ENCODE measurements at regions not wholly inside any gene's neighbourhood (a gene's known extent, or its start where the extent isn't known, plus 50 kb on each side); places are given as distances from the start of the nearest gene placed in this dataset.

DNA sequence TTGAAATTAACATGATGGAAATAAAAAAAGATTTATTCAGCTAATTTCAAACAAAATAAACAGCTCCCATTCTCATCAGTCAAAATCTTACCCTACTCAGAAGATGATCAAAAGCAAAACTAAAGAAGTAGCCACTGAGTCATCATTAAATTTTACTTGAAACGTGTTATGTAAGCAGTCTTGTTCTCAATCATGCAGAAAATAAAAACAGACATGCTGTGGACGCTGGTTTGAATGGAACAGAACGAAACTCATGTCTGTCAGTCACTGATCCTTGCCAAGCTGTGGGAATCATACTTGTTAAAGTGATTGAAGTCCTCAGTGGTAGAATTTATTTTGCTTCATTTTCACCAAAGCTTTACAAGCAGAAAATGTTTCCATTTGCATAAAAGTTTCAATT, 77.2 kb upstream of the TLR3 start:
- H3K36me3 ChIP-seq (ENCODE audit: insufficient read depth, low read length) = no peaks in the 10 kb centered on the region
- H3K27me3 ChIP-seq (ENCODE audit: insufficient read depth, low read length) = no peaks in the 10 kb centered on the region
- H3K9me3 ChIP-seq (ENCODE audit: low read length) = no peaks in the 10 kb centered on the region
- H3K4me1 ChIP-seq (ENCODE audit: insufficient read depth, low read length) = no peaks in the 10 kb centered on the region
- H3K4me3 ChIP-seq (ENCODE audit: low read length) = no peak overlapping the region
- H2AFZ ChIP-seq (ENCODE audit: low read depth, low read length) = no peak overlapping the region

- Histone ChIP-seq H3K4me1 (ENCODE audit: insufficient read depth, low read length) (no peaks in the 10 kb centered on the region), H3K27me3 (ENCODE audit: insufficient read depth, low read length) (no peaks in the 10 kb centered on the region), H3K4me3 (ENCODE audit: low read length) (no peak overlapping the region), H2AFZ (ENCODE audit: low read depth, low read length) (no peak overlapping the region), H3K9me3 (ENCODE audit: low read length) (no peaks in the 10 kb centered on the region), H3K36me3 (ENCODE audit: insufficient read depth, low read length) (no peaks in the 10 kb centered on the region)
These were observed 76.4 kb upstream of the TLR3 start for GRCh38 chr4:185992585-185992984.

DNA sequence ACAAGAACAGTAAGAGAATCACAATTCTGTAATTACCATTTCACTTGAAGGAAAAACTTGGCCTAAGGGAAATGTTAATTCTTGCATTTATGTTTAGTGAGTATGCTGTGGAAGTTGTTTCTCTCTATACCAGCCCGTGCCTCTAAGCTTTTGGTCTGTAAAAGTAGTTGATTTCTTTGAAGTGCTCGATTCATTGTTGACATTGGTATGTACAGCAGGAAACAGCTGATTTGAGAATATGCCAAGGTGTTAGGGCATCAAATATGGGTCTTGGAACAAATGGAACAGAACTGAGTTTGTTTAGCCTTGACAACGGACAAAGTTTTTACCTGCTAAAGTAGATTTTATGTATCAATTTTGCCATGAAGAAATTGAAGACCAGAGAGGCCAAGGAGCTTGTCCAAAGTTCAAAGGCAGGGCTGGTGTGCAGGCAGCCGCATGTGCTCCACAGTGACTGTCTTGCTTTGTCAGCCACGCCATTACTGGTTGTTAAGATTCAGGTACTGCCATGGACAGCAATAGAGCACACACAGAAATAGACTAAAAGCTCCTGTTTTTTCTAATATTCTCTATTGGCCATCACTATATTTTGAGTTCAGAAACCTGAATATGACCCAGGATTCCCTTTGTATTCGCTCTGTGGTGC, 75.5 kb upstream of the TLR3 start:
- Histone ChIP-seq H2AFZ (ENCODE audit: low read depth, low read length) (no peak overlapping the region), H3K4me3 (ENCODE audit: low read length) (no peak overlapping the region), H3K9me3 (ENCODE audit: low read length) (no peaks in the 10 kb centered on the region), H3K27me3 (ENCODE audit: insufficient read depth, low read length) (no peaks in the 10 kb centered on the region), H3K4me1 (ENCODE audit: insufficient read depth, low read length) (no peaks in the 10 kb centered on the region), H3K36me3 (ENCODE audit: insufficient read depth, low read length) (no peaks in the 10 kb centered on the region)

- Histone ChIP-seq H3K4me1 (ENCODE audit: insufficient read depth, low read length) (no peaks in the 10 kb centered on the region), H3K9me3 (ENCODE audit: low read length) (no peaks in the 10 kb centered on the region), H2AFZ (ENCODE audit: low read depth, low read length) (no peak overlapping the region), H3K36me3 (ENCODE audit: insufficient read depth, low read length) (no peaks in the 10 kb centered on the region), H3K27me3 (ENCODE audit: insufficient read depth, low read length) (no peaks in the 10 kb centered on the region), H3K4me3 (ENCODE audit: low read length) (no peak overlapping the region)
These were observed 74.2 kb upstream of the TLR3 start for GRCh38 chr4:185994750-185995149.

GRCh38 chr4:185995665-185996064, 73.3 kb upstream of the TLR3 start:
- Histone ChIP-seq H3K4me1 (ENCODE audit: insufficient read depth, low read length) (no peaks in the 10 kb centered on the region), H3K36me3 (ENCODE audit: insufficient read depth, low read length) (no peaks in the 10 kb centered on the region), H2AFZ (ENCODE audit: low read depth, low read length) (no peak overlapping the region), H3K27me3 (ENCODE audit: insufficient read depth, low read length) (no peaks in the 10 kb centered on the region), H3K9me3 (ENCODE audit: low read length) (no peaks in the 10 kb centered on the region), H3K4me3 (ENCODE audit: low read length) (no peak overlapping the region)

DNA sequence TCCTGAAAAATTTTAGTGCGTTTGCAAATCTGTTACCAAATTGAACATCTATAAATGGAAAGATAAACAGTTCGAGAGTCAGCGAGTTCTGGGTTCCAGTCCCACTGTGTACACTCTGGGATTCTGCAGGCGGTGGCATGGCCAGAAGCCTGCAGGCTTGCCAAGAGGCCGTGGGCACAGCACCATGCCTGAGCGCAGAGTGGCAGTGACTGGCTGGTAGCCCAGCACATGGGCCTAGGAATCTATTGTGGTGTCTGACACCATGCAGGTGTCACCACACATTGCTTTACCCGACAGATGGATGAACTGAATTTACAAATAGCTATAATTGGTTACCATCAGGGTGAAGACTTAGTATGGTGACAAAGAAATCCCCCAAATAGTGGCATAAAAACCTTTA, 71.7 kb upstream of the TLR3 start:
- Histone ChIP-seq H3K4me1 (ENCODE audit: insufficient read depth, low read length) (no peaks in the 10 kb centered on the region), H3K36me3 (ENCODE audit: insufficient read depth, low read length) (no peaks in the 10 kb centered on the region), H2AFZ (ENCODE audit: low read depth, low read length) (no peak overlapping the region), H3K27me3 (ENCODE audit: insufficient read depth, low read length) (no peaks in the 10 kb centered on the region), H3K4me3 (ENCODE audit: low read length) (no peak overlapping the region), H3K9me3 (ENCODE audit: low read length) (no peaks in the 10 kb centered on the region)

DNA sequence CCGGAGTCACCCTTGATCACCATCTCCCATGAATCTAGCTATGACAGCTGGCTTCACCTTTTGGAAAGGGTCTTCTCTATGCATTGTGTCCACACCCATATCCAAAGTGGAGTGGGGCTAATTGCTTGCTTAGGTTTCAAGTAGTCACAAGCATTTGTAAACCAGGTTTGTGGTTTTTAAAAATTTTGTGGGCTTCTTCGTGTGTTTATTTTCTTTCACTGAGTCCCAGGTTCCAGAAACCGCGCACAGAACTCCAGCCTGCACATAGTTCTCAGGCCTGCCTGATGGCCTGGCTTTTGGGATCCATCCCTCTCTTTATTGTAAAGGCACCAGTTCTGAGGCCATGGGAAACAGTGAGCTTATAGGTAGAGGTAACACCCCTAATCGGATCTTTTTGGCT, 70.2 kb upstream of the TLR3 start:
- Histone ChIP-seq H3K27me3 (ENCODE audit: insufficient read depth, low read length) (no peaks in the 10 kb centered on the region), H2AFZ (ENCODE audit: low read depth, low read length) (peak overlapping the region; percentile 40), H3K36me3 (ENCODE audit: insufficient read depth, low read length) (no peaks in the 10 kb centered on the region), H3K9me3 (ENCODE audit: low read length) (no peaks in the 10 kb centered on the region), H3K4me1 (ENCODE audit: insufficient read depth, low read length) (no peaks in the 10 kb centered on the region), H3K4me3 (ENCODE audit: low read length) (no peak overlapping the region)

DNA sequence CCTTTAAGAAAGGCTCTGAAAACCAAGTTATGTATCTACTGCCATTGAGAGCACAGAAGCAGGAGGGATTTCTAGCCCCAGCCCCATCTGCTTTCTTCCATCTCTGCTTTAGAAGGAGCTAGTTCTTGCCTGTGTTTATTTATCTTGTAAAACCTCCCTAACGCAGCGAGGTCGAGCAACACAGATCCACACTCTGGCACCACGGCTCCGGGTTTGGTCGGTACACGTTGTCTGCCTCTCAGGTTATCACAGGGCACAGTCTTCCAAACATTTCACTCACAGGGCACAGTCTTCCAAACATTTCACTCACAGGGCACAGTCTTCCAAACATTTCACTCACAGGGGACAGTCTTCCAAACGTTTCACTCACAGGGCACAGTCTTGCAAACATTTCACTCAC, 69.7 kb upstream of the TLR3 start:
- no peaks in the 10 kb centered on the region for H3K4me1 ChIP-seq (ENCODE audit: insufficient read depth, low read length)
- peak overlapping the region; percentile 40 for H2AFZ ChIP-seq (ENCODE audit: low read depth, low read length)
- H3K4me3 ChIP-seq (ENCODE audit: low read length) = no peak overlapping the region
- H3K27me3 ChIP-seq (ENCODE audit: insufficient read depth, low read length) = no peaks in the 10 kb centered on the region
- H3K36me3 ChIP-seq (ENCODE audit: insufficient read depth, low read length) = no peaks in the 10 kb centered on the region
- H3K9me3 ChIP-seq (ENCODE audit: low read length) = no peaks in the 10 kb centered on the region

DNA sequence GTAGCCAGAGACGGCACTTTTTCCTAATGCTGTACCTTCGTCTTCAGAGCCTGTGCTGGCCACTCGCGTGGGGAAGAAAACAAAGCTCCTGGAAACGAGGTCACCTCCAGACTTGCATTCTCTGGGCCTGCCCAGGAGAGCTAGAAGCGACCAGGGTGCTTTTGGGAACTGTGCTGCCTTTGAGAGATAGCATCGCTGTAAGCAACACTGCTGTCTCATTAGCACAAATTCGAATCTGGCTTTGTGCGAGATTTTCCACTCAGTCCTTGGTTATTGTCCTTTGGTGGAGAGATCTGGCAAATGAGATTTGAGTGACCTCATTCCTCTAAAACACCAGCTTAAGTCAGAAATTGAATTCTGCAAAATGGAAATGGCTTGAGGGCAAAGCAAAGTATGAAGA, 66.1 kb upstream of the TLR3 start:
- no peak overlapping the region for H3K4me3 ChIP-seq (ENCODE audit: low read length)
- H3K27me3 ChIP-seq (ENCODE audit: insufficient read depth, low read length) = no peaks in the 10 kb centered on the region
- H3K4me1 ChIP-seq (ENCODE audit: insufficient read depth, low read length) = no peaks in the 10 kb centered on the region
- no peaks in the 10 kb centered on the region for H3K9me3 ChIP-seq (ENCODE audit: low read length)
- H3K36me3 ChIP-seq (ENCODE audit: insufficient read depth, low read length) = no peaks in the 10 kb centered on the region
- no peak overlapping the region for H2AFZ ChIP-seq (ENCODE audit: low read depth, low read length)

DNA sequence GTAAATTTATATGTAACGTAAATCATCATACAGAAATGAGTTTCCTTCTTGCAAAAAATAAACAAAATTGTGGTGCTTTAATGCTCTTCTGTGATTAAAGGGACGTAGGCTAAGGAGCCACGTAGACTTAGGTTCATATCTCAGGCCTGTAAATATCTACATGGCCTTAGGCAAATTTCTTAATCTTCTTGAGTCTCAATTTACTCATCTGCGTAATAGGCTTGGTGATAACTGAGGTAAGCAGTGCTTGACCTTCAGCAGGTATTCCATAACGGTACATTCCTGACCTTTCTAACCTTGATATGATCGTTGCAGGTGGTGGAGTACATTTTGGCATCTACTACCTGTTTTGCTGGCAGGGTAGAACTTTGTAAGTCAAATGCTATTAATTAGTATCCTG, 65.2 kb upstream of the TLR3 start:
- no peak overlapping the region for H2AFZ ChIP-seq (ENCODE audit: low read depth, low read length)
- H3K4me1 ChIP-seq (ENCODE audit: insufficient read depth, low read length) = no peaks in the 10 kb centered on the region
- H3K4me3 ChIP-seq (ENCODE audit: low read length) = no peak overlapping the region
- H3K9me3 ChIP-seq (ENCODE audit: low read length) = no peaks in the 10 kb centered on the region
- H3K27me3 ChIP-seq (ENCODE audit: insufficient read depth, low read length) = no peaks in the 10 kb centered on the region
- H3K36me3 ChIP-seq (ENCODE audit: insufficient read depth, low read length) = no peaks in the 10 kb centered on the region

GRCh38 chr4:186008057-186008456, 60.9 kb upstream of the TLR3 start:
- H3K4me3 ChIP-seq (ENCODE audit: low read length) = no peak overlapping the region
- no peaks in the 10 kb centered on the region for H3K9me3 ChIP-seq (ENCODE audit: low read length)
- H3K36me3 ChIP-seq (ENCODE audit: insufficient read depth, low read length) = no peaks in the 10 kb centered on the region
- H3K4me1 ChIP-seq (ENCODE audit: insufficient read depth, low read length) = no peaks in the 10 kb centered on the region
- no peak overlapping the region for H2AFZ ChIP-seq (ENCODE audit: low read depth, low read length)
- H3K27me3 ChIP-seq (ENCODE audit: insufficient read depth, low read length) = no peaks in the 10 kb centered on the region

GRCh38 chr4:186009976-186010375, 59.0 kb upstream of the TLR3 start:
- H3K27me3 ChIP-seq (ENCODE audit: insufficient read depth, low read length) = no peaks in the 10 kb centered on the region
- H3K4me1 ChIP-seq (ENCODE audit: insufficient read depth, low read length) = no peaks in the 10 kb centered on the region
- no peaks in the 10 kb centered on the region for H3K9me3 ChIP-seq (ENCODE audit: low read length)
- no peak overlapping the region for H3K4me3 ChIP-seq (ENCODE audit: low read length)
- no peak overlapping the region for H2AFZ ChIP-seq (ENCODE audit: low read depth, low read length)
- H3K36me3 ChIP-seq (ENCODE audit: insufficient read depth, low read length) = no peaks in the 10 kb centered on the region

- Histone ChIP-seq H3K4me1 (ENCODE audit: insufficient read depth, low read length) (no peaks in the 10 kb centered on the region), H3K36me3 (ENCODE audit: insufficient read depth, low read length) (no peaks in the 10 kb centered on the region), H3K27me3 (ENCODE audit: insufficient read depth, low read length) (no peaks in the 10 kb centered on the region)
These were observed 58.1 kb upstream of the TLR3 start for GRCh38 chr4:186010821-186011220.

DNA sequence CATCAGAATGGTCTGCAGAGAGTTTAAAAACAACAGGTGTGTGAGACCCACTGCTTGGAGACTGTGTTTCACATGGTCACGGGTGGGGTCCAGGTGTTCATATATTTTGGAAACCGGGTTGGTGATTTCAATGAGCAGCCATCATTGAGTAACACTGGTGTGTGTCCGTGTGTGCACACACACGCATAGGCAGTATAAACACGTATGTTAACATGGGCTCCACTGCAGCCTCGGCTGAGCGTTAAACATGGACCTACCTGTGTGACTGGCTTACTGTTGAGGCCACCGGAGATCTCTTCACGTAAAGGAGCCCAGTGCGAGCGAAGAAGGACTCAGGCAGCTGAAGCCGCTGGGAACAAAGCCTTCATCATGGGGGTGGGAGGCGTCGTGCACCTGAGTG, 56.9 kb upstream of the TLR3 start:
- Histone ChIP-seq H3K9me3 (ENCODE audit: low read length) (no peaks in the 10 kb centered on the region), H3K4me1 (ENCODE audit: insufficient read depth, low read length) (no peaks in the 10 kb centered on the region), H3K36me3 (ENCODE audit: insufficient read depth, low read length) (no peaks in the 10 kb centered on the region)

More at GRCh38 chr4:186010821-186011220, 58.1 kb upstream of the TLR3 start:
- Histone ChIP-seq H2AFZ (ENCODE audit: low read depth, low read length) (no peak overlapping the region), H3K4me3 (ENCODE audit: low read length) (no peak overlapping the region), H3K9me3 (ENCODE audit: low read length) (no peaks in the 10 kb centered on the region)

More for the DNA sequence above, 56.9 kb upstream of the TLR3 start:
- H3K4me3 ChIP-seq (ENCODE audit: low read length) = no peak overlapping the region
- H2AFZ ChIP-seq (ENCODE audit: low read depth, low read length) = no peak overlapping the region
- H3K27me3 ChIP-seq (ENCODE audit: insufficient read depth, low read length) = no peaks in the 10 kb centered on the region
